ENCODE measurements at regions not wholly inside any gene's neighbourhood (a gene's known extent, or its start where the extent isn't known, plus 50 kb on each side); places are given as distances from the start of the nearest gene placed in this dataset.
"Not testable (repeated sequence)": the region's sequence is repeated elsewhere in the genome, so short reads cannot be mapped to it uniquely, and the experiment has no call there.

DNA sequence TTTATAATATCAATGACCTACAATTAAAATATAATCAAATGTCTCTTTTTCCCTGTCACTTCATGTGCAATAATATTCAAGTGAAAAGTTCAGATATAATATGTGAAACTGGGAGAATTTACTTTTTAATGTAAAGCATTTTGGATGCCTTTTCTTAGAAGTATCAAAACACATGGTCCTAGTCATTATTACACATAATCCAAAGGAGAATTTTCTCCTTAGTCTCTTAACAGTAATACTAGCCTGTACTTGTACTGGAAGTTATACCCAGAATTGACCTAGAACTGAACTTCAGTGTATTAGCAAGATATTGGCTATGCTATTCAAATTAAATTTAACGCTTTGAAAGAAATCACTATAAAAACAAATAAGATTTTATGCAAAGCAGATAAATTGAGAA lies 842.6 kb upstream of the MANEA start:
- no peak for DNase-seq
- intact Hi-C loops (cut with micrococcal nuclease) = no loop called here
- Histone ChIP-seq H3K4me1 (no peaks in the 10 kb centered on the region), H3K27me3 (ENCODE audit: low read depth) (no peaks in the 10 kb centered on the region), H3K36me3 (no peaks in the 10 kb centered on the region), H3K9me3 (replicated peaks) (no peaks in the 10 kb centered on the region), H3K4me3 (no peak overlapping the region), H3K27ac (replicated peaks) (no peak overlapping the region)
- TF ChIP-seq, protein P1, sequence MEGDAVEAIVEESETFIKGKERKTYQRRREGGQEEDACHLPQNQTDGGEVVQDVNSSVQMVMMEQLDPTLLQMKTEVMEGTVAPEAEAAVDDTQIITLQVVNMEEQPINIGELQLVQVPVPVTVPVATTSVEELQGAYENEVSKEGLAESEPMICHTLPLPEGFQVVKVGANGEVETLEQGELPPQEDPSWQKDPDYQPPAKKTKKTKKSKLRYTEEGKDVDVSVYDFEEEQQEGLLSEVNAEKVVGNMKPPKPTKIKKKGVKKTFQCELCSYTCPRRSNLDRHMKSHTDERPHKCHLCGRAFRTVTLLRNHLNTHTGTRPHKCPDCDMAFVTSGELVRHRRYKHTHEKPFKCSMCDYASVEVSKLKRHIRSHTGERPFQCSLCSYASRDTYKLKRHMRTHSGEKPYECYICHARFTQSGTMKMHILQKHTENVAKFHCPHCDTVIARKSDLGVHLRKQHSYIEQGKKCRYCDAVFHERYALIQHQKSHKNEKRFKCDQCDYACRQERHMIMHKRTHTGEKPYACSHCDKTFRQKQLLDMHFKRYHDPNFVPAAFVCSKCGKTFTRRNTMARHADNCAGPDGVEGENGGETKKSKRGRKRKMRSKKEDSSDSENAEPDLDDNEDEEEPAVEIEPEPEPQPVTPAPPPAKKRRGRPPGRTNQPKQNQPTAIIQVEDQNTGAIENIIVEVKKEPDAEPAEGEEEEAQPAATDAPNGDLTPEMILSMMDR (IDR thresholded peaks at IDR 0.05; ENCODE audit: borderline replicate concordance) = no peak

DNA sequence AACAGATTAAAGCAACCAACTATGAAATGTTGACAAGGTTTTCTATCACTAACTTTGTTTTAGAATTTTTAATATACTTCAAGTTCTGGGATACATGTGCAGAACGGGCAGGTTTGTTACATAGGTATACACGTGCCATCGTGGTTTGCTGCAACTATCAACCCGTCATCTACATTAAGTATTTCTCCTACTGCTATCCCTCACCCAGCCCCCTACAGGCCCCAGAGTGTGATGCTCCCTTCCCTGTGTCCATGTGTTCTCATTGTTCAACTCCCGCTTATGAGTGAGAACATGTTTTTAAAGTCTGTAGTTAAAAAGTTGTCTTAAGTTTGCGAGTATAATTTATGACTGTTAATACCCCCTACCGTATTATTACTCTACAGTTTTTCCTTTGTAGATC lies 844.3 kb upstream of the MANEA start:
- Histone ChIP-seq H3K9me3 (replicated peaks) (peaks cover 8% of the 10 kb centered on the region), H3K4me1 (no peaks in the 10 kb centered on the region), H3K4me3 (no peak overlapping the region), H3K36me3 (no peaks in the 10 kb centered on the region), H3K27ac (replicated peaks) (no peak overlapping the region), H3K27me3 (ENCODE audit: low read depth) (no peaks in the 10 kb centered on the region)
- intact Hi-C loops (cut with micrococcal nuclease) = no loop called here
- no peak for DNase-seq
- TF ChIP-seq, protein P1 (IDR thresholded peaks at IDR 0.05; ENCODE audit: borderline replicate concordance) = no peak

DNA sequence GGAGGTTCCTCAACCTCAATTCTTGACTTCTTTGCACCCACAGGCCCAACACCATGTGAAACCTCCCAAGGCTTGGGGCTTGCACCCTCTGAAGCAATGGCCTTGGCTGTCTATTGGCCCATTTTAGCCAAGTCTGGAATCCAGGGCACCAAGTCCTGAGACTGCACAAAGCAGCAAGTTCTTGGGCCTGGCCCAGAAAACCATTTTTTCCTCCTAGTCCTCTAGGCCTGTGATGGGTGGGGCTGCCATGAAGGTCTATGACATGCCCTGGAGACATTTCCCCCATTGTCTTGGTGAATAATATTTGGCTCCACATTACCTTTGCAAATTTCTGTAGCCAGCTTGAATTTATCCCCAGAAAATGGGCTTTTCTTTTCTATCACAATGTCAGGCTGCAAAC lies 849.6 kb upstream of the MANEA start:
- intact Hi-C loops (cut with micrococcal nuclease) = no loop called here
- TF ChIP-seq, protein P1 (IDR thresholded peaks at IDR 0.05; ENCODE audit: borderline replicate concordance) = no peak
- no peak for DNase-seq
- Histone ChIP-seq H3K27me3 (ENCODE audit: low read depth) (no peaks in the 10 kb centered on the region), H3K9me3 (replicated peaks) (peaks cover 29% of the 10 kb centered on the region), H3K27ac (replicated peaks) (no peak overlapping the region), H3K36me3 (no peaks in the 10 kb centered on the region), H3K4me1 (no peaks in the 10 kb centered on the region), H3K4me3 (no peak overlapping the region)

DNA sequence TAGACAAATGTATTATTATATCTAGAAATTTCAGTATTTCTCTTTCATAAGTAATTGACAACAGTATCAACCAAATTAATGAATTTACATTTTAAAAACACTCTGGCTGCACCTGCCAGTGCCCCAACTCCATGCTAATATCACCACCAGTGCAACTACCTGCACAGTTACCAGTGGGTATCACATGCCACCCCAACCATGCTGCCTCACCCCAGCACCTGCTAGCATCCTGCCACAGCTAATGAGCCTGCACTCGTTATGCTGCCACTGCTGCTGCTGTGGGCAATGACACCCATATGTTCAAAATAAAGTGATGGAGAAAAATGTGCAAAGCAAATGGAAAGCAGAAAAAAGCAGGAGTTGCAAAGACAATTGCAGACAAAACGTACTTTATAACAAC lies 855.9 kb upstream of the MANEA start:
- no peaks in the 10 kb centered on the region for H3K4me1 ChIP-seq
- peaks cover 21% of the 10 kb centered on the region for H3K9me3 ChIP-seq (replicated peaks)
- no peaks in the 10 kb centered on the region for H3K27me3 ChIP-seq (ENCODE audit: low read depth)
- intact Hi-C loops (cut with micrococcal nuclease) = no loop called here
- TF ChIP-seq, protein P1 (IDR thresholded peaks at IDR 0.05; ENCODE audit: borderline replicate concordance) = no peak
- no peaks in the 10 kb centered on the region for H3K36me3 ChIP-seq
- H3K27ac ChIP-seq (replicated peaks) = no peak overlapping the region
- no peak overlapping the region for H3K4me3 ChIP-seq
- DNase-seq = no peak

DNA sequence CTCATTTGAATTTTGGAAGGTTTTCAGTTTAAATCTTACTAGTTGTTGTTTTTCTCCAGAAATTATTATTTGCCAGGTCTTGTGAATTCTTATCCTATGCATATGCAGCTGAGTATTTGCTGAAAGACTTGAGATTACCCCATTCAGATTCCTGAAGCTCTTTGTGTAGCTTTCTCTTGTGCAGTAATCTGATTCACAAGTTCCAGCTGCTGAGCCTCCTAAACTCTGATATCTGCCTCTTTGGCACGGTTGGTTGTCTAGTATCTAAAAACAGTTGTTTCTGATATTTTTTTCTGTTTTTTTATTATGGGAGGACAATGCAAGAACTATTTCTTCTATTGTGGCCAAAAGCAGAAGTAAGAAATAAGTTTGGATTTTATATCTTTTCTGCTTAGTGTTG lies 863.9 kb upstream of the MANEA start:
- intact Hi-C loops (cut with micrococcal nuclease) = no loop called here
- TF ChIP-seq, protein P1 (IDR thresholded peaks at IDR 0.05; ENCODE audit: borderline replicate concordance) = no peak
- H3K27me3 ChIP-seq (ENCODE audit: low read depth) = no peaks in the 10 kb centered on the region

DNA sequence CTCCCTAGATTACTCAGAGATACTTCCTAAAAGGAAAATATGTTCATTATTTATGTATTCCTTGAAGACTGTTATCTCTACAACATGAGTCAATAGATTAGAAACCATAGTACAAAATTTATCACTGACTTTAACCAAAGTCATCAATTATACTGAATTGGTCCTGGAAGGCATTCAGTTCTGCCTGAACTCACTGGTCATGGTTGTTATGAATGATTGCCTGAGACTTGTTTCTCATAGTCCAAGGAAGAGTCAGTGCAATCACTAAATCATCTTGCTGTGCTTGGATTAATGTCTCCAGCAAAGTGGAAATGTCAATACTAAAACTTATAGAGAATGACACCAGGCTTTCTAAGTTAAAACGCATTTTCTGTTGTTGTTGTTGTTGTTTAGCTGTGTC lies 878.6 kb upstream of the MANEA start:
- H3K9me3 ChIP-seq (replicated peaks) = no peaks in the 10 kb centered on the region
- TF ChIP-seq, protein P1 (IDR thresholded peaks at IDR 0.05; ENCODE audit: borderline replicate concordance) = no peak
- H3K36me3 ChIP-seq = no peaks in the 10 kb centered on the region
- intact Hi-C loops (cut with micrococcal nuclease) = no loop called here
- no peak overlapping the region for H3K4me3 ChIP-seq
- DNase-seq = no peak
- H3K4me1 ChIP-seq = no peaks in the 10 kb centered on the region
- no peaks in the 10 kb centered on the region for H3K27me3 ChIP-seq (ENCODE audit: low read depth)
- H3K27ac ChIP-seq (replicated peaks) = no peak overlapping the region

More for the DNA sequence above, 863.9 kb upstream of the MANEA start:
- H3K36me3 ChIP-seq = no peaks in the 10 kb centered on the region
- no peak overlapping the region for H3K4me3 ChIP-seq
- H3K4me1 ChIP-seq = no peaks in the 10 kb centered on the region
- DNase-seq = no peak
- H3K27ac ChIP-seq (replicated peaks) = no peak overlapping the region
- no peaks in the 10 kb centered on the region for H3K9me3 ChIP-seq (replicated peaks)

DNA sequence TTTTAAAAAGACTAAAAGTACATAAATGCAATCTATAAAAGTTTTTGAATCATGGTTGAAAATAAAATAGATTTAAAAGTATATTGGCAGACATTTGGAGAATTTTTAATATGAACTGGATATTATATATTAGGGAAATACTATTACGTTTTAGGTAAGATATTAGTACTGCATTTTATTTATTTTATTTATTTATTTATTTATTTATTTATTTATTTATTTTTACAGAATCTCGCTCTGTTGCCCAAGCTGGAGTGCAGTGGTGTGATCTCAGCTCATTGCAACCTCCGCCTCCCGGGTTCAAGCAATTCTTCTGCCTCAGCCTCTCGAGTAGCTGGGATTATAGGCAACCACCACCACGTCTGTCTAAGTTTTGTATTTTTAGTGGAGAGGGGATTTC lies 890.1 kb upstream of the MANEA start:
- H3K4me1 ChIP-seq; H3K4me3 ChIP-seq; H3K9me3 ChIP-seq (replicated peaks); H3K27ac ChIP-seq (replicated peaks); H3K27me3 ChIP-seq (ENCODE audit: low read depth); DNase-seq; H3K36me3 ChIP-seq; intact Hi-C loops (cut with micrococcal nuclease): not testable (repeated sequence)

Data from left ventricle myocardium inferior (tissue), 1 donor.